GM20000 (cell line): ENCODE measurements at regions not wholly inside any gene's neighbourhood (a gene's known extent, or its start where the extent isn't known, plus 50 kb on each side); places are given as distances from the start of the nearest gene placed in this dataset.

Source experiments
- DNase-seq: peaks from one replicate; pipeline ENCODE4 v3.0.0; 2012; ENCODE audit warnings: low spot score
- CTCF ChIP-seq: IDR thresholded peaks from 2 replicates; pipeline ENCODE4 v1.5.1; 2012; ENCODE audit warnings: mild to moderate bottlenecking, control low read depth; ENCODE audit errors: extremely low read depth, missing control alignments

- no peak for DNase-seq
- no peak for TF ChIP-seq CTCF
Measured at GRCh38 chr15:91564631-91565030, 288.9 kb upstream of the SLCO3A1 start.

- DNase-seq, result no peak
- no peak for TF ChIP-seq CTCF
Measured at GRCh38 chr15:91566141-91566540, 287.4 kb upstream of the SLCO3A1 start.

- no peak for DNase-seq
- TF ChIP-seq CTCF, result no peak
Measured at GRCh38 chr15:91568036-91568435, 285.5 kb upstream of the SLCO3A1 start.

GRCh38 chr15:91572110-91572509 is 281.4 kb upstream of the SLCO3A1 start:
- TF ChIP-seq CTCF, result no peak
- DNase-seq, result no peak

GRCh38 chr15:91576096-91576495 is 277.4 kb upstream of the SLCO3A1 start:
- no peak for DNase-seq
- no peak for TF ChIP-seq CTCF

GRCh38 chr15:91578511-91578910 is 275.0 kb upstream of the SLCO3A1 start:
- DNase-seq, result no peak
- no peak for TF ChIP-seq CTCF

- no peak for DNase-seq
- TF ChIP-seq CTCF, result no peak
Measured at GRCh38 chr15:91584895-91585294, 268.6 kb upstream of the SLCO3A1 start.

GRCh38 chr15:91586560-91586959 is 266.9 kb upstream of the SLCO3A1 start:
- TF ChIP-seq CTCF, result no peak
- DNase-seq, result no peak
